SJSA1 (cell line): ENCODE measurements at regions not wholly inside any gene's neighbourhood (a gene's known extent, or its start where the extent isn't known, plus 50 kb on each side); places are given as distances from the start of the nearest gene placed in this dataset.
"Not testable (repeated sequence)": the region's sequence is repeated elsewhere in the genome, so short reads cannot be mapped to it uniquely, and the experiment has no call there.

Source experiments
- DNase-seq, 2 experiments: peaks; one replicate each; pipeline ENCODE4 v3.0.0-alpha.2; 2015 to 2020; ENCODE audit warnings: low spot score in 2 of 2, low read depth in 1 of 2
- H3K27ac ChIP-seq: fragments of 250-450 bp; sonication (Bioruptor Pico); 2 replicates; pipeline ENCODE4 v1.5.1; 2020; ENCODE audit warnings: mild to moderate bottlenecking, moderate library complexity
- H3K27me3 ChIP-seq: fragments of 250-450 bp; sonication (Bioruptor Pico); replicated peaks from 2 replicates; pipeline ENCODE4 v1.5.1; 2020; ENCODE audit warnings: mild to moderate bottlenecking, moderate library complexity
- H3K36me3 ChIP-seq: fragments of 250-450 bp; sonication (Bioruptor Pico); 2 replicates; pipeline ENCODE4 v1.5.1; 2020; ENCODE audit warnings: mild to moderate bottlenecking
- H3K4me1 ChIP-seq: fragments of 250-450 bp; sonication (Bioruptor Pico); replicated peaks from 2 replicates; pipeline ENCODE4 v1.6.1; 2021; ENCODE audit warnings: mild to moderate bottlenecking
- H3K4me3 ChIP-seq: fragments of 250-450 bp; sonication (Bioruptor Pico); 2 replicates; pipeline ENCODE4 v1.5.1; 2020; ENCODE audit warnings: mild to moderate bottlenecking
- H3K9me3 ChIP-seq: fragments of 250-450 bp; sonication (Bioruptor Pico); replicated peaks from 2 replicates; pipeline ENCODE4 v1.5.1; 2020; ENCODE audit warnings: mild to moderate bottlenecking

DNA sequence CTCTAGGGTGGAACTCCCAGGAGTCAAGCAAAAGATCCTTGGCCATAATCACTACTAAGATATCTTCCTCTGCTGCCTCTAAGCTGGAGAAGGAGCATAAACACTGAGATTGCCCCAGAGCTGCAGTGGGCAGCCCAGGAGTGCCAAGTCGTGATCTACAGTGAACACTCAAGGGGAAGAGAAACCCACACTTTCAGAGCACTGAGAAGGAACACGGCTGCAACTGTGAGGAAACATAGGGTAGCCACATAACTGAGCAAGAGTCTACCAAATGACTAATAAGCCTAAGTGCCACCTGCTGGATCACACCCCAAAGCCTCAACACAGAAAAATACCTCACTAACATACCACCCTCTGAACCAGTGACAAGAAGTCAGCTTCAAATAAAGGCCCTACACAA, 79.6 kb upstream of the RAB12 start:
- no peak overlapping the region for H3K4me3 ChIP-seq
- H3K4me1 ChIP-seq = no peaks in the 10 kb centered on the region
- H3K27ac ChIP-seq = no peak overlapping the region
- H3K27me3 ChIP-seq = no peaks in the 10 kb centered on the region
- H3K9me3 ChIP-seq = peaks cover 5% of the 10 kb centered on the region; the same call in 1 of the 2 replicates
- DNase-seq = no peak
- H3K36me3 ChIP-seq = no peaks in the 10 kb centered on the region

DNA sequence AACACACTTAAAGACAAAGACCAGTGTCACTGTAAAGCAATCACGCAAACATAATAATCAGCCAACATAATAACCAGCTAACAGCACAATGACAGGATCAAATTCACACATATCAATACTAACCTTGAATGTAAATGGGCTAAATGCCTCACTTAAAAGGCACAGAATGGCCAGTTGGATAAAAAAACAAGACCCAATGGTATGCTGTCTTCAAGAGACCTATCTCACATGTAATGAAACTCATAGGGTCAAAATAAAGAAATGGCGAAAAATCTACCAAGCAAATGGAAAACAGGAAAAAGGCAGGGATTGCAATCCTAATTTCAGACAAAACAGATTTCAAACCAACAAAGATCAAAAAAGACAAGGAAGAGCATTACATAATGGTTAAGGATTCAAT, 78.2 kb upstream of the RAB12 start:
- H3K27ac ChIP-seq, DNase-seq, H3K4me3 ChIP-seq, H3K4me1 ChIP-seq, H3K9me3 ChIP-seq, H3K27me3 ChIP-seq, H3K36me3 ChIP-seq: not testable (repeated sequence)

DNA sequence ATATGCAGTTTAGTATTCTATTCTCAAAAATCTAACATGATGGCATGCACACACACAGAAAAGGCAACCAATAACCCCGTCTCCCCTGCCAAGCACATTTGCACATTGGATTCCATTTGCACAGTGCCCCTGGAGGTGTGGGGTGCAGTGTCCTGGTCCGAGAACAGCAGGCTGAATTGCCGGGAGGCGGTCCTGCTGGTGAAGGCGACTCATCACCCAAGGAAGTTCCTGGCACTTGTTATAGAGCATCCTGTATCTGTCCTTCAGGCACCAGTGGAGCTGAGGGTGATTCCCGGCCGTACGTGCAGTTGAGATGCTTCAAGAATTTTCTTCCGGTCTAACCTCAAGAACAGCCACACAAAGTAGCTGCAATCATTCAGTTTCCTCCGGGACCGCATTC, 73.0 kb upstream of the RAB12 start:
- H3K36me3 ChIP-seq = no peaks in the 10 kb centered on the region
- no peak overlapping the region for H3K27ac ChIP-seq
- DNase-seq = no peak
- H3K4me1 ChIP-seq = no peaks in the 10 kb centered on the region
- H3K4me3 ChIP-seq = no peak overlapping the region
- H3K9me3 ChIP-seq = 0 out of 2 replicates have a peak, but pooled peaks cover 2% of the 10 kb centered on the region
- H3K27me3 ChIP-seq = no peaks in the 10 kb centered on the region; the same call in 1 of the 2 replicates

- no peak overlapping the region for H3K4me3 ChIP-seq
- H3K9me3 ChIP-seq = 0 out of 2 replicates have a peak, but pooled peaks cover 2% of the 10 kb centered on the region
- H3K36me3 ChIP-seq = no peaks in the 10 kb centered on the region
- no peak for DNase-seq
- H3K27me3 ChIP-seq = no peaks in the 10 kb centered on the region; the same call in 1 of the 2 replicates
- H3K27ac ChIP-seq = no peak overlapping the region
- no peaks in the 10 kb centered on the region for H3K4me1 ChIP-seq
These were observed 72.3 kb upstream of the RAB12 start for GRCh38 chr18:8536922-8537321.

DNA sequence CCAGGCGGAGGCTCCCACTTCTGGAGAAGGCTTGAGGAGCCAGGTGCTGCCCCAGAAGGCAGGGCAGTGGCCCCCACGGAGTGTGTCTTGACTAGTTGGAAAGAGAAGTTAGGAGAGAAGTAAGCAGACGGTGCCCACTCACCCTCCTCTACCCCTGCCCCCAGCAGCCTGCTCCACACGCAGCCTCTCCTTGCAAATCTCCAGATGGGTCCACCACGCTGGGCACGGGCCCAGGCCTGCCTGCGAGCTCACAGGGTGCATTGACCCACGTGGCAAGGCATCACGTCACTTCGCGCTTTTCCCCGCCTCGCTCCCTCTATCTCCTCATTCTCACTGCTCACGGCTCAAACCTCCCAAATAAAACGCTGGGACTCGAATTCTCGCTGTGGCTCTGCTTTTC, 71.8 kb upstream of the RAB12 start:
- Histone ChIP-seq H3K4me3 (no peak overlapping the region), H3K27ac (no peak overlapping the region), H3K4me1 (no peaks in the 10 kb centered on the region), H3K27me3 (no peaks in the 10 kb centered on the region; the same call in 1 of the 2 replicates), H3K36me3 (no peaks in the 10 kb centered on the region), H3K9me3 (0 out of 2 replicates have a peak, but pooled peaks cover 2% of the 10 kb centered on the region)
- no peak for DNase-seq

- Histone ChIP-seq H3K27me3 (no peaks in the 10 kb centered on the region; the same call in 1 of the 2 replicates), H3K36me3 (no peaks in the 10 kb centered on the region), H3K4me1 (no peaks in the 10 kb centered on the region), H3K9me3 (no peaks in the 10 kb centered on the region), H3K27ac (no peak overlapping the region), H3K4me3 (no peak overlapping the region)
- DNase-seq = no peak
These were observed 70.3 kb upstream of the RAB12 start for GRCh38 chr18:8538935-8539334.

GRCh38 chr18:8546677-8547076, 62.6 kb upstream of the RAB12 start:
- H3K27ac ChIP-seq = no peak overlapping the region
- no peak for DNase-seq
- peaks cover 25% of the 10 kb centered on the region for H3K27me3 ChIP-seq
- no peak overlapping the region for H3K4me3 ChIP-seq
- H3K4me1 ChIP-seq = no peaks in the 10 kb centered on the region
- no peaks in the 10 kb centered on the region for H3K9me3 ChIP-seq
- no peaks in the 10 kb centered on the region for H3K36me3 ChIP-seq

GRCh38 chr18:8548186-8548585, 61.1 kb upstream of the RAB12 start:
- no peak overlapping the region for H3K27ac ChIP-seq
- no peaks in the 10 kb centered on the region for H3K36me3 ChIP-seq
- no peak overlapping the region for H3K4me3 ChIP-seq
- no peak for DNase-seq
- H3K27me3 ChIP-seq = peaks cover 25% of the 10 kb centered on the region
- no peaks in the 10 kb centered on the region for H3K4me1 ChIP-seq
- H3K9me3 ChIP-seq = no peaks in the 10 kb centered on the region

- Histone ChIP-seq H3K36me3 (no peaks in the 10 kb centered on the region), H3K27me3 (peaks cover 25% of the 10 kb centered on the region), H3K9me3 (no peaks in the 10 kb centered on the region), H3K27ac (no peak overlapping the region), H3K4me1 (no peaks in the 10 kb centered on the region), H3K4me3 (no peak overlapping the region)
- DNase-seq = no peak
These were observed 59.9 kb upstream of the RAB12 start for GRCh38 chr18:8549254-8549757.

GRCh38 chr18:8552151-8552550, 57.1 kb upstream of the RAB12 start:
- H3K27ac ChIP-seq = no peak overlapping the region
- H3K4me3 ChIP-seq = no peak overlapping the region
- H3K27me3 ChIP-seq = peaks cover 19% of the 10 kb centered on the region
- no peaks in the 10 kb centered on the region for H3K36me3 ChIP-seq
- no peaks in the 10 kb centered on the region for H3K4me1 ChIP-seq
- H3K9me3 ChIP-seq = no peaks in the 10 kb centered on the region
- DNase-seq = no peak

- no peak for DNase-seq
- H3K4me3 ChIP-seq = no peak overlapping the region
- H3K36me3 ChIP-seq = no peaks in the 10 kb centered on the region
- no peaks in the 10 kb centered on the region; the same call in 1 of the 2 replicates for H3K4me1 ChIP-seq
- no peaks in the 10 kb centered on the region for H3K9me3 ChIP-seq
- H3K27me3 ChIP-seq = peaks cover 2% of the 10 kb centered on the region; the same call in 1 of the 2 replicates
- H3K27ac ChIP-seq = no peak overlapping the region
These were observed 54.9 kb upstream of the RAB12 start for GRCh38 chr18:8554354-8554753.

DNA sequence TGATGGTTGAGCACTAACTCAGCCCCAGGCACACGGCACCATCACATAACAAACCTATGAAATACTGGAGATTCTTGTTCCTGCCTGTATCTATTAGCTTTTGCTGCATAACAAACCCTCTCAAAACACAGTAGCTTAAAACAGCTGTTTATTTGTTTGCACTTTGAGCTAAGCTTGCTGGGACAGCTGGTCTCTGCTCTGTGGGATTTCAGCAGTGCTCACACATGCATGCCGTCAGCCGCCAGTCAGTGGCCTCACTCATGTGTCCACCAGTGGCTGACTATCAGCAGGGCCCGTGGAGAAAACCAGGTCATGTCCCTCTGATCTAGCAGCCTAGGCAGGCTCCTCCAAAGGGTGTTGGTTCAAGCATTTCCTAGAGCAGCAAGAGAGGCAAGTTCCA, 52.8 kb upstream of the RAB12 start:
- Histone ChIP-seq H3K27me3 (no peaks in the 10 kb centered on the region), H3K9me3 (no peaks in the 10 kb centered on the region), H3K36me3 (no peaks in the 10 kb centered on the region), H3K4me3 (no peak overlapping the region), H3K27ac (no peak overlapping the region), H3K4me1 (peaks cover 10% of the 10 kb centered on the region)
- DNase-seq = no peak
